H9 (cell line): ENCODE measurements at regions not wholly inside any gene's neighbourhood (a gene's known extent, or its start where the extent isn't known, plus 50 kb on each side); places are given as distances from the start of the nearest gene placed in this dataset.

Experiments
- DNase-seq: peaks from one replicate; pipeline ENCODE4 v3.0.0-alpha.2; 2017
- H2AFZ ChIP-seq: one replicate; pipeline ENCODE4 v1.6.1; 2013; ENCODE audit warnings: mild to moderate bottlenecking, low read length, control low read depth, moderate library complexity
- H2AK5ac ChIP-seq: 2 replicates; pipeline ENCODE4 v1.6.1; 2013; ENCODE audit warnings: low read length, control low read depth, mixed read lengths; ENCODE audit not compliant: insufficient read length
- H2BK120ac ChIP-seq: one replicate; pipeline ENCODE4 v1.6.1; 2013; ENCODE audit warnings: low read depth, mild to moderate bottlenecking, low read length, control low read depth, inconsistent platforms; ENCODE audit not compliant: poor library complexity, severe bottlenecking
- H2BK12ac ChIP-seq: 2 replicates; pipeline ENCODE4 v1.6.1; 2013; ENCODE audit warnings: low read length, control low read depth, mixed read lengths, low read depth; ENCODE audit not compliant: insufficient read length
- H2BK15ac ChIP-seq: 2 replicates; pipeline ENCODE4 v1.6.1; 2013; ENCODE audit warnings: low read depth, low read length, control low read depth
- H2BK20ac ChIP-seq: one replicate; pipeline ENCODE4 v1.6.1; 2013; ENCODE audit warnings: low read depth, mild to moderate bottlenecking, low read length, control low read depth, inconsistent platforms; ENCODE audit not compliant: poor library complexity, severe bottlenecking
- H2BK5ac ChIP-seq: 2 replicates; pipeline ENCODE4 v1.6.1; 2013; ENCODE audit warnings: low read length, control low read depth, mixed read lengths; ENCODE audit not compliant: insufficient read length
- H3K14ac ChIP-seq: 2 replicates; pipeline ENCODE4 v1.6.1; 2013; ENCODE audit warnings: low read length, control low read depth; ENCODE audit not compliant: insufficient read depth
- H3K18ac ChIP-seq: 2 replicates; pipeline ENCODE4 v1.6.1; 2013; ENCODE audit warnings: low read depth, mild to moderate bottlenecking, mixed read lengths, low read length, control low read depth; ENCODE audit not compliant: insufficient read length
- H3K23ac ChIP-seq: 2 replicates; pipeline ENCODE4 v1.6.1; 2013; ENCODE audit warnings: low read length, control low read depth, mixed read lengths, low read depth; ENCODE audit not compliant: insufficient read length
- H3K23me2 ChIP-seq: 2 replicates; pipeline ENCODE4 v1.6.1; 2013; ENCODE audit warnings: low read depth, mild to moderate bottlenecking, mixed read lengths, low read length, control low read depth; ENCODE audit not compliant: insufficient read length, poor library complexity, severe bottlenecking
- H3K27ac ChIP-seq: 2 replicates; pipeline ENCODE4 v1.5.1; 2013; ENCODE audit warnings: low read length, control low read depth, mixed read lengths, low read depth; ENCODE audit not compliant: insufficient read length
- H3K27me3 ChIP-seq: 2 replicates; pipeline ENCODE4 v1.6.1; 2013; ENCODE audit warnings: low read length, control low read depth, inconsistent platforms; ENCODE audit not compliant: insufficient read depth
- H3K4ac ChIP-seq: 2 replicates; pipeline ENCODE4 v1.6.1; 2013; ENCODE audit warnings: low read depth, mild to moderate bottlenecking, control low read depth, inconsistent platforms, low read length, moderate library complexity
- H3K4me1 ChIP-seq: 2 replicates; pipeline ENCODE4 v1.6.1; 2013; ENCODE audit warnings: low read length, control low read depth, inconsistent platforms; ENCODE audit not compliant: insufficient read depth
- H3K4me2 ChIP-seq: 2 replicates; pipeline ENCODE4 v1.6.1; 2013; ENCODE audit warnings: low read length, control low read depth, mixed read lengths; ENCODE audit not compliant: insufficient read length, insufficient read depth
- H3K56ac ChIP-seq: 2 replicates; pipeline ENCODE4 v1.6.1; 2013; ENCODE audit warnings: low read depth, mild to moderate bottlenecking, mixed read lengths, low read length, control low read depth; ENCODE audit not compliant: insufficient read length
- H3K79me1 ChIP-seq: 2 replicates; pipeline ENCODE4 v1.6.1; 2013; ENCODE audit warnings: low read depth, mild to moderate bottlenecking, moderate library complexity, low read length, control low read depth, inconsistent platforms; ENCODE audit not compliant: insufficient read depth, poor library complexity, severe bottlenecking
- H3K79me2 ChIP-seq: 2 replicates; pipeline ENCODE4 v1.6.1; 2013; ENCODE audit warnings: low read length, control low read depth, inconsistent platforms; ENCODE audit not compliant: insufficient read depth
- H3K9ac ChIP-seq: 2 replicates; pipeline ENCODE4 v1.6.1; 2013; ENCODE audit warnings: low read length, control low read depth, mixed read lengths; ENCODE audit not compliant: insufficient read length; ENCODE audit errors: extremely low read depth
- H3K9me3 ChIP-seq: one replicate; pipeline ENCODE4 v1.6.1; 2013; ENCODE audit warnings: low read depth, low read length, inconsistent platforms; ENCODE audit not compliant: control insufficient read depth
- H3T11ph ChIP-seq: one replicate; pipeline ENCODE4 v1.6.1; 2013; ENCODE audit warnings: mild to moderate bottlenecking, low read length, control low read depth, inconsistent platforms
- H4K20me1 ChIP-seq: one replicate; pipeline ENCODE4 v1.6.1; 2013; ENCODE audit not compliant: control insufficient read depth, insufficient read length, insufficient read depth
- H4K5ac ChIP-seq: 2 replicates; pipeline ENCODE4 v1.6.1; 2013; ENCODE audit warnings: low read depth, mild to moderate bottlenecking, mixed read lengths, low read length, control low read depth; ENCODE audit not compliant: insufficient read length
- H4K8ac ChIP-seq: replicated peaks from 2 replicates; pipeline ENCODE4 v1.6.1; 2013; ENCODE audit warnings: low read length, control low read depth, mixed read lengths, low read depth; ENCODE audit not compliant: insufficient read length
- H4K91ac ChIP-seq: 2 replicates; pipeline ENCODE4 v1.6.1; 2013; ENCODE audit warnings: low read depth, mild to moderate bottlenecking, moderate library complexity, mixed read lengths, low read length, control low read depth; ENCODE audit not compliant: insufficient read length
- H3K27ac Mint-ChIP-seq, 3 experiments: 2 replicates in 2 of 3; 3 replicates in 1 of 3; pipeline ENCODE4 v1.8.0; 2020 to 2021; ENCODE audit warnings: mixed read lengths in 3 of 3, mild to moderate bottlenecking in 1 of 3, moderate library complexity in 1 of 3
- H3K27me3 Mint-ChIP-seq: 2 replicates; pipeline ENCODE4 v1.8.0; 2021; ENCODE audit warnings: low read depth, mild to moderate bottlenecking, moderate library complexity, mixed read lengths
- H3K36me3 Mint-ChIP-seq, 3 experiments: 2 replicates in 2 of 3; 3 replicates in 1 of 3; pipeline ENCODE4 v1.8.0; 2020 to 2021; ENCODE audit warnings: low read depth in 3 of 3, mixed read lengths in 3 of 3; ENCODE audit not compliant: insufficient read depth in 1 of 3
- H3K4me1 Mint-ChIP-seq, 2 experiments: 2 replicates each; pipeline ENCODE4 v1.8.0; 2020; ENCODE audit warnings: mixed read lengths in 2 of 2
- H3K4me3 Mint-ChIP-seq, 2 experiments: 2 replicates in 1 of 2; 3 replicates in 1 of 2; pipeline ENCODE4 v1.8.0; 2020 to 2021; ENCODE audit warnings: mild to moderate bottlenecking in 2 of 2, mixed read lengths in 2 of 2, moderate library complexity in 1 of 2
- H3K9me3 Mint-ChIP-seq, 2 experiments: 2 replicates in 1 of 2; 3 replicates in 1 of 2; pipeline ENCODE4 v1.8.0; 2020; ENCODE audit warnings: mild to moderate bottlenecking in 2 of 2, mixed read lengths in 2 of 2, moderate library complexity in 1 of 2
- WGBS: extraction: QIAGEN DNeasy Blood & Tissue Kit; methylation state at CpG from one replicate; pipeline ENCODE4 v1.1.7; 2013; ENCODE audit warnings: missing lambda C conversion rate, low lambda C conversion rate, mixed read lengths; ENCODE audit not compliant: insufficient read length; ENCODE audit errors: extremely low coverage; 5-methylcytosine and 5-hydroxymethylcytosine counted together
- TF ChIP-seq, protein P1 (sequence below): fragments of 200-600 bp; sonication (generic); conservative IDR thresholded peaks from 3 replicates; pipeline ENCODE4 v1.8.0; 2021; ENCODE audit warnings: antibody characterized with exemption, mild to moderate bottlenecking

DNA sequence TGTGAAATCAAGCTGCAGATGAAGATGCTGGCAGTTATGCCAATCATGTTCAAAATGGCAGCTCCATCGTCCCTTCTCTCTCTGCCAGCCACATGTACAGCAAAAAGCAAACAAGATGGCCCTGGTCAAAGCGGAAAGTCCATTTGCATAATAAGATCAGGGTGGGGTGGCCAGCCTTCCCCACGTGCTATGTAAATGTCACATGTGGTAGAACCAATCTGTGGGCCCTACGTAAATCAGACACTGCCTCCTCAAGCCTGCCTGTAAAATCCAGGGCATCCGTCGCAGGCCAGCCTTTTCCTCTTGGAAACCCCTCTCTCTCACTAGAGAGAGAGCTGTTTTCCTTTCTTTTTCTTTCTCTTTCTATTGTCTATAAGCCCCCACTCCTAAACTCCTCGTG, 243.5 kb upstream of the KBTBD8 start:
- H3K4me3 Mint-ChIP-seq = no peak overlapping the region
- Histone ChIP-seq H3K18ac (no peak overlapping the region), H2BK5ac (no peak overlapping the region), H3K23me2 (peaks cover 3% of the 10 kb centered on the region), H4K91ac (no peak overlapping the region), H2BK120ac (no peak overlapping the region), H3K4me1 (no peaks in the 10 kb centered on the region), H3T11ph (no peak overlapping the region), H3K9me3 (no peaks in the 10 kb centered on the region), H4K8ac (no peak overlapping the region), H3K27ac (no peak overlapping the region), H4K5ac (no peak overlapping the region), H3K4ac (no peak overlapping the region), H2BK15ac (no peak overlapping the region), H3K56ac (no peak overlapping the region), H2BK20ac (no peak overlapping the region), H3K4me2 (no peak overlapping the region), H3K79me2 (no peaks in the 10 kb centered on the region), H4K20me1 (no peaks in the 10 kb centered on the region), H3K9ac (no peak overlapping the region), H2AFZ (no peak overlapping the region), H2AK5ac (no peak overlapping the region), H3K27me3 (no peaks in the 10 kb centered on the region), H3K23ac (no peak overlapping the region), H2BK12ac (no peak overlapping the region), H3K79me1 (no peaks in the 10 kb centered on the region), H3K14ac (no peak overlapping the region)
- H3K36me3 Mint-ChIP-seq = no peaks in the 10 kb centered on the region; a peak in 1 of 7 replicates
- 0 out of 4 replicates have a peak, but pooled peaks cover 0 to 4% of the 10 kb centered on the region in 2 experiments for H3K4me1 Mint-ChIP-seq
- H3K27me3 Mint-ChIP-seq = peaks cover 3% of the 10 kb centered on the region; the same call in 1 of the 2 replicates
- no peaks in the 10 kb centered on the region; a peak in 1 of 5 replicates for H3K9me3 Mint-ChIP-seq
- H3K27ac Mint-ChIP-seq = no peak overlapping the region
- TF ChIP-seq, protein P1, sequence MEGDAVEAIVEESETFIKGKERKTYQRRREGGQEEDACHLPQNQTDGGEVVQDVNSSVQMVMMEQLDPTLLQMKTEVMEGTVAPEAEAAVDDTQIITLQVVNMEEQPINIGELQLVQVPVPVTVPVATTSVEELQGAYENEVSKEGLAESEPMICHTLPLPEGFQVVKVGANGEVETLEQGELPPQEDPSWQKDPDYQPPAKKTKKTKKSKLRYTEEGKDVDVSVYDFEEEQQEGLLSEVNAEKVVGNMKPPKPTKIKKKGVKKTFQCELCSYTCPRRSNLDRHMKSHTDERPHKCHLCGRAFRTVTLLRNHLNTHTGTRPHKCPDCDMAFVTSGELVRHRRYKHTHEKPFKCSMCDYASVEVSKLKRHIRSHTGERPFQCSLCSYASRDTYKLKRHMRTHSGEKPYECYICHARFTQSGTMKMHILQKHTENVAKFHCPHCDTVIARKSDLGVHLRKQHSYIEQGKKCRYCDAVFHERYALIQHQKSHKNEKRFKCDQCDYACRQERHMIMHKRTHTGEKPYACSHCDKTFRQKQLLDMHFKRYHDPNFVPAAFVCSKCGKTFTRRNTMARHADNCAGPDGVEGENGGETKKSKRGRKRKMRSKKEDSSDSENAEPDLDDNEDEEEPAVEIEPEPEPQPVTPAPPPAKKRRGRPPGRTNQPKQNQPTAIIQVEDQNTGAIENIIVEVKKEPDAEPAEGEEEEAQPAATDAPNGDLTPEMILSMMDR = no peak
- DNase-seq = no peak
- no CpG with 5 or more reads among the region's 7 CpGs for WGBS
